D341Med (cell line): ENCODE measurements at regions not wholly inside any gene's neighbourhood (a gene's known extent, or its start where the extent isn't known, plus 50 kb on each side); places are given as distances from the start of the nearest gene placed in this dataset.

ENCODE experiments used
- DNase-seq: peaks from one replicate; pipeline ENCODE4 v3.0.0; 2012; ENCODE audit warnings: low spot score

DNA sequence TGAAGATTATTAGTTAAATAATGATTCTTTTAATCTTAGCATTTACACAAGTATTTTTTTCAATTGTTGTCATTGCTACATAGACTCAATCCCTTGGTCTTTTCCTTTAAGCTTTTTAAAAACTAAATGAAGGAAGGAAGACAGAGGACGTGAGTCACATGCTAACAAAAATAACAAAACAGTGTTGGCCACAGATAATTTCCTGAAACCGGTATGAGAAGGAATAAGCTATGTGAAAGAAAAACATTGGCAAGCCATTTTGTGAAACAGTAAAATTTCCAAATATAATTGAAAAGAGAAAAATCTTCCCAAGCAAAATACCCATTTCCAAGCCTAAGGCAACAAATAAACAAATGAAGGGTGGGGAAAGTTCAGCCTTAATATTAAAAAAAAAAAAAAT is 223.0 kb downstream of the AHR start:
- DNase-seq: no peak

- no peak for DNase-seq
Measured at GRCh38 chr7:17523813-17524739, 225.6 kb downstream of the AHR start.

GRCh38 chr7:17524746-17525145 is 226.3 kb downstream of the AHR start:
- no peak for DNase-seq

GRCh38 chr7:17526621-17527020 is 228.2 kb downstream of the AHR start:
- no peak for DNase-seq

GRCh38 chr7:17528636-17529035 is 230.2 kb downstream of the AHR start:
- DNase-seq: no peak

DNA sequence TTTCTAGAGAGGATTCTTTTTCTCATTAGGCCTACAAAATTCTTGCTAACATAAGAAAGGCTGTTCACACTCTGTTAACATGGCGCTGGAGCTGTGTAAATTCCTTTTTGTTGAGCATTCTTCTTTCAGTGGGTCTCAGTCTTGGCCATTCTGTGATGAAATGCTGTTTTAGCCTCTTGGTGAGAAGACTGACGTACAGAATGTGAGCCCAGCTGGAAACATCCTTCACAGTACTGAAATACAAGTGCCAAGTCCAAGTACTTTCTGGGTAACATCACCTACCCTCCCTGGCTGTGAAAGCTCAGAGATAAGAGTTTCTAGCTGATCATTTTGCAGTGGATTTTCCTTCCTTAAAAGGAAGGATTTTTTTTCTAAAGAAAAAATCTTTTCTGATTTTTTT is 231.8 kb downstream of the AHR start:
- no peak for DNase-seq

DNA sequence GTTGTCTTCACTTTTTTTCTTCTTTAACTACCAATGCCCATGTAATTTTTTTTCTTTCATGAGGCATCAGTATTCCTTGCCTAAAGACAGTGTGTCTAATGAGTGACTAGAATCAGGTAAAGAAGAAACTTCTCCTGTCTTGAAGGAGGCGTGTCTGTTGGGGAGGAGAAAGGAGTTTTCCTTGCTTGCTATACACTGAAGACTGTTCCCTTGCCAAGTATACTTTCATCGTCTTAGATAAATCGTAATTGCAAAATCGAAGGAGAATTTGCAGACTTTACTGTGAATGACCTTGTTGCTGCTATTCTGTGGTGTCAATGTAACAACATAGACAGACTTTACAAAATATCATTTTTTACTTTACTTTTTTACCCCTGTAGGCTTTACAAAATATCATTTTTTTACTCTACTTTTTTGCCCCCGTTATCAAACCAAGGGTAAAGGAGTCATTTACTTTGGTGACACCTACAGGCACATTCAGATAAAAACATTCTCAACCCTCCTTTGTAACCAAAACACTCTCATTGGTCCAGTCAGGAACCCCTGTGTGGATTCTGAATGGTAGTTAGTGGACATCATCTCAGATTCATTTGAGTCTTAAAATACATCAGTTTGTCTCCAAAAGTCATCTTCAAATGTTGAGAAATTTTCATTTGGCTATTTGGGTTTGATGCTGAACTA is 232.4 kb downstream of the AHR start:
- peak; percentile 31 for DNase-seq

GRCh38 chr7:17532861-17533404 is 234.5 kb downstream of the AHR start:
- no peak for DNase-seq

DNA sequence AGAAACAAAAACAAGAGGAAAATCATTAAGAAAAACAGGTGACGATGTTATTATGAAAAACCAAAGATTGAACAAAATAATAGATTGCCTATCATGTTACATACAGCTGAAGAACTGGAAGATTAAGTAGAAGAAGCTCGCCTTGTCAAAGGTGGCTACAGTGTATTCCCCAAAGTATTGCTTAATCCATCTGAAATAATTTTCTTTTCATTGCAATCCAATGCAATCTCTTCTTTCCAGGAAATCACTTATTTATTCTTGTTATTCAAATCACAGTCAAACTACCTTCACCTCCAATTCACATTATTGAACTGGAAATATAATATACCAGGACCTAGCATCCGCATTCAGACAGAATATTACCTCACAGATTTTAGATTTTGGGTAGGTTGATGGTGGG is 235.9 kb downstream of the AHR start:
- DNase-seq: no peak

DNA sequence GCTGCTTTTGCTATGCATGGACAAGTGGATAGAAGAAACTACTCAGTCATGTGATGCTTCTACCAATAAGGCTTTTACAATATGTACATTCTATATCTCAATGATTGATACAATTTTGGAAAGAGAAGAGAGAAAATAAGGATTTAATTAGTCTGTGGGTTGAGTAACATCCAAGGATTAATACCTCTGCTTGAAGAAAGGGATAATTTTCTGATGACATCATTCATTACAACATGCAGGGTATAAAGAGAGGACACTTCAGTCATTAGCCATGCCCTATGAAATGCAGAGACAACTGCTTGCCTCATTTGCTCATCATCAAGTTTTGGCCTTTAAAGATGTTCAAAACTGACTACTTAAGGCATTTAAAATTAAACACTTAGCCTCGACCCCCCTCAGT is 237.3 kb downstream of the AHR start:
- DNase-seq: no peak

- DNase-seq: no peak
Measured at GRCh38 chr7:17544401-17544800, 245.9 kb downstream of the AHR start.

DNA sequence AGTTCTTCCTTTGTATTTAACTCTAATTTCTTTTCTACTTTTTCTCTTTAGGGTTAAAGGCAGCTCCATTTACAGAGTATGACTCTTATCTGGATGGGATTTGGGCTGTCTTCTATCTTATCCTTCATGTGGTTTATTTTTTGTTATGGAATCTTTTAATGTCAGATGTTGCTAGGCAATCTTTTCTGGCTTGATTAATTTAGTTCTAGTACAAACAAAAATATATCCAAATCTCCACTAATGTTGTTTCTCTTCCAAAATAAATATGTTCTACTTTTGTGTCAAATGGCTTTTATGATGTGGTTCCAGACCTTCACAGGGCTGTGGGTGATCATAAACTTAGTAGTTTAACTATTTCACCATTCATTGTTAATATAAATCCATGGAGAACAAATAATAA is 246.9 kb downstream of the AHR start:
- no peak for DNase-seq

- DNase-seq: no peak
Measured at GRCh38 chr7:17546189-17546588, 247.7 kb downstream of the AHR start.

DNA sequence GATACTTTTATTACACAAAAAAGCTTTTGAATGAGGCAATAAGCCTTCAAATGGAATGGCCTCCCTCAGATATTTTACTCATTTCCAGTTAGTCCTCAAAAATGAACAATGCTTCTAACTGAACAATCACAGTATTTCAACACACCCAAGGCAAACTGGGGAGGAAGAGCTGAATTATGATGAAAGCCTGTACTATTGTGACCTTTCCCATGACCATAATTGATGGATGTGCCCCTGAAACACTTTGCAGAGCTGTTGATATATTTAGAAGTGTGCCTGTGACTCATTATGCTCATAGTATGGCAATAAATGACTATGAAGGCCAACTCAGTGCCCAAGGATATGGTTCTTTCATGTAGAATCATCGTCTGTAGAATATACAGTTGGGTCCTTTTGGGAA is 248.1 kb downstream of the AHR start:
- DNase-seq: no peak

GRCh38 chr7:17548014-17548653 is 249.7 kb downstream of the AHR start:
- no peak for DNase-seq

GRCh38 chr7:17549406-17549805 is 251.0 kb downstream of the AHR start:
- DNase-seq: no peak

DNA sequence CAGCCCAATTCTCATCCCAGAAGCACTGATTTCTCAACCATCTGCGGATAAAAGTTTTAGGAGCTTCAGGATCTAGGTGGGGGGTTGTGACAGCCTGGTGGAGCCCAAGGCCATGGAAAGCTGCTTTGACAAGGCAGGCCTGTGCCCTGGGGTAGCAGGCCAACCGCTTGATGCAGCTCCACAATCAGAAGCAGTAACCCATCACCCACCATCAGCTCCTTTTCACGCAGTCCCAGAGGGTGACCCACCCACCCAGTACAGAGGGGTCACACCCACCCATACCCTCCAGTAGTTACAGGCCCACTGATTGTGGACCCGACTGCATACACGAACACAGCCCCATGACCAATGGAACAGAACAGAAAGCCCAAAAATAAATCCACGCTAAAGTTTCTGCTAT is 253.9 kb downstream of the AHR start:
- no peak for DNase-seq

GRCh38 chr7:17552952-17553351 is 254.5 kb downstream of the AHR start:
- DNase-seq: no peak

DNA sequence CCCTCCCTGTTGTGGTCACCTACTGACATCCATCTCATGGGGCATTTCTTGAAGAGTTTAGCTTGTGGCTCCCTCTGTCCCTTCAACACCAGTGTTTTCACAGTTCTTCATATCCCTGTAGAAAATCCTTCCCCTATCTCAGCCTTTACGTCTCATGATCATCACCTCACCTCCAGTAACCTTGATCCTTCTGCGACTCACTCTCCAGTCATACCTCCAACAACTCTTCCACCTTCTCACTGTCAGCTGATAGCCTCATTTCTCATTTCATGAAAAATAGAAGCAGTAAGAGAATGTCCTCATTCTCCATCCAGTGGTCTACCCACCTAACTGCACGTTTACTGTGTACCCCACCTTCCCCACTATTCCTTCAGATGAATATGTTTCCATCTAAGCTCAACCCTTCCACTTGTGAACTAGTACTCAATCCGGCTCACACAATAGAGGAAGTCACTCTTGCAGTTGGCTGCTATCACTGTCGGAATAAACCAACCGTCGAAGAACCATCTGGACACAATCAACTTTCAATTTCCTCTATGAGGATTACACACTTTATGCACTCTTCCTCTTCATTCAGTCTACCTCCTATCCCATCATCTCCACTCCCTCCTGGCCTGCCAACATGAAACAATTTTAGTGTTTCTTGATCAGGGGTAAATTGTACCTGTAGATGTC is 256.0 kb downstream of the AHR start:
- no peak for DNase-seq

DNA sequence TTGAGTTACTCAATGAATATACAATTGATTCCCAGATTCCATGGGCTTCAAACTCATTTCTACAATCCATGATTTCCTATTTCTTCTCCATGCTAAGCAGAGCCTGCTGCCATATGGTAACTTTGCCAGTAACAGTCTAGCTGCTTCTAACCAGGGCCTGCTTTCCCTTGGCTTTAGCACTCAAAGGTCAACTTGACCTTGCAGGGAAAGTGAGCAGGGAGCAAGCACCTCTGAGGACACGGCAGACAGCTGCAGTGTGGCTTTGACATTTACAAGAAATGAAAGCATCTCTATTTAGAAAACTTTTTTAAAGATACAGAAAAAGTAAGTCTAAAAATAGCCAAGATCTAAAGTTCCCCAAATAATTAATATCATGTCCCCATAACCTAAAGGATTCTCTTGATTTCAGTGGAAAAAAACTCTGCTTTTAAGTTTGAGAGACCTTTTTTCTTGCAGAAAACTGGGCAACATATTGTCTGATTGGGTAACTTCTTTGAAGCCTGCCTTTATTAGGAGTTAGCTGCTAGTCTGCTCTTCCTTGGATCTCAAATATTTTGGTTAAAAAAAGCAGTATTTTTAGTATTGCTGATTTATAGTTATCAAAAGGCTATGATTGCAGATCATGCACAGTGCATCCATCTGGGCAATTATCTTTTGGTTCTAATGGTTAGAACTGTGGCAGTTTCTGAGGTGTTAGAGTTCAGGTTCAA is 257.9 kb downstream of the AHR start:
- DNase-seq: no peak

GRCh38 chr7:17557251-17557671 is 258.8 kb downstream of the AHR start:
- DNase-seq: no peak

- DNase-seq: no peak
Measured at GRCh38 chr7:17558135-17558534, 259.7 kb downstream of the AHR start.
